Thyroid gland (tissue), 4 donors: ENCODE measurements at regions not wholly inside any gene's neighbourhood (a gene's known extent, or its start where the extent isn't known, plus 50 kb on each side); places are given as distances from the start of the nearest gene placed in this dataset.

Source experiments
- CTCF ChIP-seq, 6 experiments: fragments of 200-600 bp in 3 of 6; fragments of 450-650 bp in 3 of 6; sonication (generic) in 3 of 6; IDR thresholded peaks; one replicate each; pipeline ENCODE4 v1.5.1; 2016 to 2019; ENCODE audit warnings: antibody characterized with exemption in 6 of 6, mild to moderate bottlenecking in 2 of 6, inconsistent platforms in 1 of 6, moderate library complexity in 1 of 6
- POLR2A ChIP-seq, 2 donors: fragments of 450-650 bp; IDR thresholded peaks; one replicate each; pipeline ENCODE4 v1.6.1; 2017; ENCODE audit warnings: antibody characterized with exemption in 2 of 2, mild to moderate bottlenecking in 2 of 2, moderate library complexity in 1 of 2

- TF ChIP-seq POLR2A (IDR thresholded peaks at IDR 0.05) (no peak), CTCF (IDR thresholded peaks at IDR 0.05) (no peak)
Measured at GRCh38 chr7:17716816-17717215, 223.5 kb downstream of the SNX13 start.
